ENCODE measurements at regions not wholly inside any gene's neighbourhood (a gene's known extent, or its start where the extent isn't known, plus 50 kb on each side); places are given as distances from the start of the nearest gene placed in this dataset.
"Not testable (repeated sequence)": the region's sequence is repeated elsewhere in the genome, so short reads cannot be mapped to it uniquely, and the experiment has no call there.

DNA sequence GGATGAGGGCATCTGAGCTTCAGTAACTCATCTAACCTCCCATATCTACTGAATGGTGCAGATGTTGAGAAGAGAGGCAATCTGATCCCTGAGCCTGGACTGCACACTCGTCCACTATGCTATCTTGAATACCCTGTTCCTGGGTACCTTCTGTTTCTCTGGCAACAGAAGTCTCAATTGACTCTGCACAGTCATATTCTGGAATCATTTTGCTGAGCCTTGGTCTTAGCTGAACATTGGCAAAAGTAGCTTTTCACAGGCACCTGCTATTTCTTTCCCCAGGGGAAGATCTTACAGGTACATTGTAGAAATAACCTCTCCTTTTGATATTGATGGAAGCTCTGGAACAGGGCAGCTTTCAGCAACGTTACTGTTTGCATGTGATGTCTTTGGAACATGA lies 161.5 kb upstream of the GPR101 start:
- no peak for DNase-seq

DNA sequence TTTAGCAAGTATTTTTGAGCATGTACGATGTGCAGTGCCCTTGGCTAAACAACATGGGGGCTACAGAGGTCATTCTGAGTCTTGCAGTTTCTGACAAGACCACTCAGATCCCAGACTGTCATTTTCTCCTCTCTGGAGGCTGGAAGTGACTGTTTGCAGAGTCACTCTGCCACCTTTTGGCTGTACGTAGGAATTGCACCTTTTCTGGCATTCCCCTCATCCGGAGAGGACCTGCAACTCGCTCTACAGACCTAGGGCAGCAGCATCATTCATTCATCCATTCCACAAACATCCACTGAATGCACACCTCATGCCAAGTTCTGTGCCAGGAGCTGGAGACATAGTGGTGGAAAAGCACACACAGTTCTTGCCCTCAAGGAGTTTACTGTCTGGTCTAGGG lies 160.4 kb upstream of the GPR101 start:
- peak; percentile 6 for DNase-seq

DNA sequence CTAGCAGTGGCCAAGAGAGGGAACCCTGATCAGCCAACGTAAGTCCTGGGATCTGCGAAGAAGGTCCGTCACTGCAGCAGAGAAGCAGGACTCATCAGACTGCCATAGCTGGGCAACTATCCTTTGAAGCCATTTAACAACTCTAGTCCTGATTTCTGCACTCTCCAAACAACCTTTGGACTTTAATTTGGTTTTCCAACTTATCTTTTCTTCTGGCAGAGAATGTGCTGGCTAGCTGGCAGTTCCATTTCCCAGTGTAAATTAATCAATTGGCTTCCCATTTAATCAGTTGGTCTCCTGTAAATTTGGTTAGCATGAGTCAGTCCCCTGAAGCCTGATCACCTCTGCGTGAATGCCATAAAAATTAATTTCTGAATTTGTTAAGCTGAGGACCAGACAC lies 153.7 kb upstream of the GPR101 start:
- DNase-seq, result no peak

DNA sequence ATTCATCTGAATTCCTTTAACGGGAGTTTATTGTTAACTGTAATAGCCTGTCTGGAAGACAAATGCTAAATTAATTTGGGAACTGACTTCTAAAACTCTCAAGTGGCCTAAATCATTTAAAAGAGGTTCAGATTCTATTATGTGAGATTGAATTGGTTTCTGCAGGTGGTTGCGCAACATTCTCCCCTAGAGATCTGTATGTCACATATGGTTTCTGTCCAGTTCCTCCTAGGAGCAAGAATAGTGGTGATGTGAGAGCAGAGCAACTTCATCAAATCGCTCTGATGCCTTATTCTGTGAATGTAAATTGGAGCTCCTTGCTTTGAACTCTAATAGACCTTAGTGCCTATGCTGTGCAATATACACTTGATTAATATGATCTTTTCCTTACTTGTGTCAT lies 144.6 kb upstream of the GPR101 start:
- no peak for DNase-seq

DNA sequence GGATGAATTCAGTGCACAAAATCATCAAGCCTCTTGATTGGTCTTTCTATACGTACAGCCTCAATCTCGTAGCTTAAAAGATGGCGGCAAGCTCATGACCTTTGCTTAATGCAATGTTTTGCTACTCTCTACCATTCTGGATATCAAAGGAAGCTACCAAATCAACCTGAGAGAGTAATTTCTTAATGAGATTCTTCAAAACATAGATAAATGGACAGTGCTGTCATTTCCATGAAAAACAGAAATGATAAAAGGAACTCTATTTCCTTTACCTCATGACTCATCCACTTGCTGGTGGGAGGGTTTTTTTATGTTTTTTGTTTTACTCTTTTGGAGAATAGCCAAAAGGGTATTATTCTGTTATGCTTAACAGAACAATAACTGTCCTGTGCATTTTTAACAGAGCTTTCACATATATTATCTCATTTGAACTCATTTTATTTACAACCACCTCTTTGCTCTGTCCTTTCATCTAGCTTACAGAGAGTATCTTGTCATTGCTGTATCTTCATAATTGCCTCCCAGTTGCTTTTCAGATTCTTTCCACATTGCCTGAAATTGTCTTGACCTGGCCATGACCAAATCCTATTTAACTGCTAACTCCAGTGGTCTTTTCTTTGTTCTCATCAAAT lies 138.6 kb upstream of the GPR101 start:
- no peak for DNase-seq

DNA sequence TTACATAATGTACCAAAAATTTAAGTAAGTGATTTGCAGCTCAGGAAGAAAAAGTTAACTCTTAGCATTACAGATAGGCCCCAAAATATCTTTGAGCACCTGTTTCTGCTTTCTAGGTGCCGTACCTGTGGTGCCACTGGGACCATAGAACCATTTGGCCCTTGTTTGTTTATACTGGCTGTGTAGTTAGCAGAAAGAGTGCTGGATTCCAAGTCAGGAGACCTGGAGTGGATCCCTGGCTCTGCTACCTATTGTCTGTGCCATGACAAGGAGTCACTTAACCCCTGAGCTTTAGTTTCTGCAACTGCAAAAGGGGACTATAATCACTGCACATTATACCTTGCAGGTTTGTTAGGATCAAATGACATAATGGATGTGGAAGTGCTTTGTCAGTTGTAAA lies 137.8 kb upstream of the GPR101 start:
- DNase-seq, result no peak

DNA sequence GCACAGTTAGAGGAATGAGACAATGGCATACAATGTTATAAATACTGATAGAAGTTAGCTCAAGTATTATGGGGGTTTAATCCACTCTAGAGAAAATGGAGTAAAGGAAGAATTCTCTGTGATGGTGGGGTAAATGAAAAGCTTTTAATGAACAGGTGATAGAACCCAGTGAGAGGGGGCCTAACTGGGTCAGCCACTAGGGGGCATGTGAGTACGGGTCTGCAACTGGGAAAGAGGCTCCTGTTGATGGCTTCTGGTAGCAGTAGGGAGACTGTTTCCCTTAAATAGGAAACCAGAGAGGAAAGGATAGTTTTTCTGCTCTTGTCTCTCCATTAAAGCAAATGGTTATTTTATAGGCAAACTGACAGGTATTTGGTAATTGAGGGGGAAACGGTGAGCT lies 132.8 kb upstream of the GPR101 start:
- DNase-seq, result peak; percentile 4

DNA sequence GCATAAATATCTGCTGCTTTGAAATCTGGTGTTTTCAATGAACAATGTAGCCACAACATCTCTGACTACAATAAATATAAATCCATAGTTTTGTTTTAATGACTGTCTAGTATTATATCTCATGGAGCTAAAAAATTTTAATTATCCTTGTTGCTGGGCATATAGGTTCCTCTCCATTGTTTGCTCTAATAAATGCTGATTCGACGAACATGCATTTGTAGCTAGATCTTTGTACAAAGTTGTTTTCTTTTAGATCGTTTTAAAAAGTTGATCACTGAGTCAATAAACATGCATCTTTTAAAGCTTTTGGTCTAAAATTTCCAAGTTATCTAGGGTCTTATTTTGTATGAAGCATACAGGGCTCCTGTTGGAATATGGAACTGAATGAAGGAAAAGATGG lies 130.5 kb upstream of the GPR101 start:
- DNase-seq, result no peak

DNA sequence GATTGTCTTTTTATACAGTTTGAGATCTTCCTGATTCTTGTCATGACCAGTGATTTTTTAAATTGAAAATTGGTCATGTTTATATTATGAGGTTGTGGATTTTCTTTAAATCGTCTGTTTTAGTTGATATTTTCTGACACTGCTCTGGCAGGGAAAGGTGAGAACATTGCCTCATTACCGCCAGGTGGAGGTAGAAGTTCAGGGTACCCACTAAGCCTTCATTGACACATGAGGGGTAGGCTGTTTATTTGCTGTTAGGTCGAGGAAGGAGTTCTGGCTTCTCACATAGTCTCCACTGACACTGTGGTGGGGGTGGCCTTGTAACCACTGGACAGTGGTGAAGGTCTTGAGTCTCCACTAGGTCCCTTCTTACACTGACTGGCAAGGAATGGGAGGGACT lies 117.6 kb upstream of the GPR101 start:
- no peak for DNase-seq

DNA sequence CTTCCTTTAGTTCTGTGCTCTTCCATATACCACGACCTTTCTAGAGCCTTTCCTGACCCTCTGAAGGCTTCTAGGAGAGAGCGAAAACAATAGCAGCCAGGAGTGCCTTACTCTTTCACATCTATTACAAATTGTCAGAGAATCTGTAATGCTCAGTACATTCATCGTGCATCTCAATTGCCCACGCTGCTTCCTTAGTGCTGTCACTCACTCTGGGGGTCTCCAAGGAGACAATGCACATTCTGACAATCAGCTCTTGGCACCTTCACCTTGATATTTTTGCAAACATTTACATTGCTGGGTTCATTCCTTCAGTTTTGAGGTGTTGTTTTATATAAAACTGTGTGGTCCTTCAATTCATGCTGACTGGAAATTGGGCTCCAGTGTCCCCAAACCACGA lies 110.1 kb upstream of the GPR101 start:
- DNase-seq, result no peak

DNA sequence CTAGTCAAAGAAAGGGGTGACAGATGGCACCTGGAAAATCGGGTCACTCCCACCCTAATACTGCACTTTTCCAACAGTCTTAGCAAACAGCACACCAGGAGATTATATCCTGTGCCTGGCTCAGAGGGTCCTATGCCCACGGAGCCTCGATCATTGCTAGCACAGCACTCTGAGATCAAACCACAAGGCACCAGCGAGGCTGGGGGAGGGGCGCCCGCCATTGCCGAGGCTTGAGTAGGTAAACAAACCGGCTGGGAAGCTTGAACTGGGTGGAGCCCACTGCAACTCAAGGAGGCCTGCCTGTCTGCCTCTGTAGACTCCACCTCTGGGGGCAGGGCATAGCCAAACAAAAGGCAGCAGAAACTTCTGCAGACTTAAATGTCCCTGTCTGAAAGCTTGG lies 88.9 kb upstream of the GPR101 start:
- DNase-seq, result not testable (repeated sequence)

DNA sequence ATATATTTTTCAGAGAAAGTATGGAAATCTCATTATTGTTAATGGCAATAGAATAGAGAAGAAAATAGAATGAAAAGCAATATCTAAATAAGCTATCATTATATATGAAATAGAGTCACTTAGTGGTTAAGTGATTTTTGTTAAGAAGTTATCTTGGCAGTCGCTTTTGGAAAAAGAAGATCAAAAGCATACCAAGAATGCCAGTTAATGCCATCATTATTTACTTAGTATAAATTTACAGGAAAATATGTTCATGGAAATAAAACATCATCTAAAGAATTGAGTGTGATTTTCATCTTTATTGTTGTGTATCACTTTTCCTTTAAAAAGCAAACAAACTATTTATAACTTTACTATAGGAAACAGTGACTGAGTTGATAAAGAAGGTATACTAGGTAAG lies 85.3 kb upstream of the GPR101 start:
- DNase-seq, result no peak

DNA sequence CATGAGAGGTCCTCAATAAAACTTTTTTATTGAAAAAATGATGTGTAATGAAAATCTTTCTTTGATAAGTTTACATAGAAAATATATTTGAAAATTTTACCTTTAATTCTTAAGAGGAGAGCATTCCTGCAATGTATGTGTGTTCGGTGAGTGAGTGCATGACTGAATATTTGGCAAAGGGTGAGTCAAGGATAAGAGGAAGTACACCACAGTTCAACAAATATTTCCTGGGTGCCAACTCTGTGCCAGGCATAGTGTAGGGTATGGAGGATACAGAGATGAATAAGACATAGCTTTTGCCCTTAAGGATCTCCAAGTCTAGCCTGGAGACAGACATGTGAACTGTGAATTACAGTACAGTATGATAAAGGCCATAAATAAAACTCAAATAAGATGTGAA lies 84.7 kb upstream of the GPR101 start:
- DNase-seq, result no peak

DNA sequence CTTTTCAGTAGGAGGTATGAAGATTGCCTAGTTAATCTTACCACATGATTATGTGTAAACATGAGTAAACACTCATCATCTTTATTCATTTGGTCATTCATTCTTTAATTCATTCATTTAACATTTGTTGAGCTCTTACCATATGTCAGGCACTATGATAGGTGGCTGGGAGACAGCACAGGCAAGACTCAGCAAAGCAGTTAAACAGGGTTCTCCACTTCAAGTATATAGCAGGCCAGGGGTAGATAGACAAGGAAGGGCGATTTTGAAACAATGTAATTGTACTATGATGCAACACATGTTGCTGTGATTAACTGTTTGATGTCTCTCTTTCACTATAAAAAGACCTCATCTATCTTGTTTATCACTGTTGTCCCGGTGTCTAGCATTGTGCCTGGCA lies 84.3 kb upstream of the GPR101 start:
- DNase-seq, result no peak

DNA sequence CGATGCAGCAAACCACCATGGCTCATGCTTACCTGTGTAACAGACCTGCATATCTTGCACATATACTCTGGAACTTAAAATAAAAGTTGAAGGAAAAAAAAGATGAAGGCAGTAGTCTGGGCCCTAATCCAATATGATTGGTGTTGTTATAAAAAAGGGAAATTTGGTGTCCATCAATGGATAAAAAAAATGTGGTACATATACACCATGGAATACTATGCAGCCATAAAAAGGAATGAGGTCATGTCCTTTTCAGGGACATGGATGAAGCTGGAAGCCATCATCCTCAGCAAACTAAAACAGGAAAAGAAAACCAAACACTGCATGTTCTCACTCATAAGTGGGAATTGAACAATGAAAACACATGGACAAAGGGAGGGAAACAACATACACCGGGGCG lies 74.1 kb upstream of the GPR101 start:
- not testable (repeated sequence) for DNase-seq

DNA sequence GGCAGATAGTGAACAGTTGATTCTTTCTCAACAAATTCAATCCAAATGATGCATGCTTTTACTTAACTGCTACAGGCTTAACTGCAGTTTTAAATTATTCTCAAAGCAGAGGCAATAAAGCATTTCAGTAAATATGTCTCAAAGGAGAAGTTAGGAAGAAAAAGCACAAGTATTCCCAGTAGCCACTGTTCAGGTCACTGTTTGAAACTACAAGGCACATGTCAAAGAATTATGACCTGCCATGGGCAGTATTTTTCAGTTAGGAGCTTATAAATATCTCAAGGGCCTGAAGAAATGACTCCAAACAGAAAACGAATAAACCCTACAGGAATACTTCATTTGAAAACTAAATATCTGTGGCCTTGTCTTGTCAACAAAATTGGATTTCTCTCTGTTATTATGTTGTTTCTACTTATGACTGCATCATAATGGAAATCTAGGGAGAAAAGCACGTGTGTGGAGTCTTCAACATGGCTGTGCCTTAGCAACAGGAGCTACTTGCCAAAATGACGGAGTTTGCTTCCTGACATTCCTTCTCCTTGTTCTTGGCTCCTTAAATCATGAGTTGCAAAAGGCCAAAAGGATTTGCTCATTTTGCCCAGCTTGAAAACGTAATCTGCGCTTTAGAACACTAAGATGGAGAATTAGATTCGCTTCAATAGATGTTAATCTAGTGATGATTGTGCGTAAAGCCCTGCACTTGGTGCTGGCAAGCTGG lies 67.6 kb upstream of the GPR101 start:
- DNase-seq, result no peak
